Spleen (tissue), 7 donors: ENCODE measurements at regions not wholly inside any gene's neighbourhood (a gene's known extent, or its start where the extent isn't known, plus 50 kb on each side); places are given as distances from the start of the nearest gene placed in this dataset.

Experiments
- CTCF ChIP-seq, 11 experiments: fragments of 200-600 bp in 7 of 11; fragments of 450-650 bp in 4 of 11; sonication (generic) in 4 of 11; IDR thresholded peaks in 8 of 11; conservative IDR thresholded peaks in 3 of 11; 1 replicate in 7 of 11; 2 replicates in 4 of 11; pipeline versions ENCODE4 v1.4.0 to v1.8.0; 2016 to 2021; ENCODE audit warnings: antibody characterized with exemption in 11 of 11, inconsistent platforms in 4 of 11, mild to moderate bottlenecking in 1 of 11
- POLR2A ChIP-seq, 3 donors: fragments of 450-650 bp; IDR thresholded peaks; one replicate each; pipeline ENCODE4 v1.5.1; 2017; ENCODE audit warnings: antibody characterized with exemption in 3 of 3, mild to moderate bottlenecking in 1 of 3
- POLR2AphosphoS5 ChIP-seq, 3 donors: sonication (generic); formaldehyde crosslinking; IDR thresholded peaks; one replicate each; pipeline ENCODE4 v1.5.1; 2017; ENCODE audit warnings: antibody characterized with exemption in 3 of 3
- donor health status: DM: no; HTN: no; CAD: no; lungs with moderate emphysema.
- donor health status: DM: no; HTN: no; CAD: no.
- donor health status: DM: no; HTN: no; CAD: no.

- TF ChIP-seq CTCF (IDR thresholded peaks at IDR 0.05 in 8 of 11, conservative IDR thresholded peaks at IDR 0.05 in 3 of 11) (no peak), POLR2AphosphoS5 (IDR thresholded peaks at IDR 0.05) (no peak), POLR2A (IDR thresholded peaks at IDR 0.05) (no peak)
Measured at GRCh38 chr4:79661196-79661595, 253.2 kb upstream of the GK2 start.
